ENCODE measurements at regions not wholly inside any gene's neighbourhood (a gene's known extent, or its start where the extent isn't known, plus 50 kb on each side); places are given as distances from the start of the nearest gene placed in this dataset.
"Not testable (repeated sequence)": the region's sequence is repeated elsewhere in the genome, so short reads cannot be mapped to it uniquely, and the experiment has no call there.

DNA sequence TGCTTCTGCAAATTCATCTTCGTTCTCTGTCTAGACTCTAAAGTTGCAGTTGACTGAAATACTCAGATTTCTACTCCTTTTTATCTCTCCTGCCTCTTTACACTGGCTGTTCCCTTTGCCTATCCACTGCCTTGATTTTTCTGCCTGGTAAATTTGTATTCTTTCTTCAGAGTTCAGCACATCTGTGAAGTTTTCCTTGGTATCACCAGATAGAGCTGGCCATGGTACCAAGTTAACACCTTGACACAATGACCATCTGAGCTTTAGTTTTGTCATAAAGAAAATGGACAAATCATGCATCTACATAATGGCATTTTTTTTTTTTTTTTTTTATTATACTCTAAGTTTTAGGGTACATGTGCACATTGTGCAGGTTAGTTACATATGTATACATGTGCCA lies 143.0 kb downstream of the PPP1R3A start:
- DNase-seq: no peak

GRCh38 chr7:113775401-113775800 lies 143.4 kb downstream of the PPP1R3A start:
- no peak for DNase-seq

DNA sequence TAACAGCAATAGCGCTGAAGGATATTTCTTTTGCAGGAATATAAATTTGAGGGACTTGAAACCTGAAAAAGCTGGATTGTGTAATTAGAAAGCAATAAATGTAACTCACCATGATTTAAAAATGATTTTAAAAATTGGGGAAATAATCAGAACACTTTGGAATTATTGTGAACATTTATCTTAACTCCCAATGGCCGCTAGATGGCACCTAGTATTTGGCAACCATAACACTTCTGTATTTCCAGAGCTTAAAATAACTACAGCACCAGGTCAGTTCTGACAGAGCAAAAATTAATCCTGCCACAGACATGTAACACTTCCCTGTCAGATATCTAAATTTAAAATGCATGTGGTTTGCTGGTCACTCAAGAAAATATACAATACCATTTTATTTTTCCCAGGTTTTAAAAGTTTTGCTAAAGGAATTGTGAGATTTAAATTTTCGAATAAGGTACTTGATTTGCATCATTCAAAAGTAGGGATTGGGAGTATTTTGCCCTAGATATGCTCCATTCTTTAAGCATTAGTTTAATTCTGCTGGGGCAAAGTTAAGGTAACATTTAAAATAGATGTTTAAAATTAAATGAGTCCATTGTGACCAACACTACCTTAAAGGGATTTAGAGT lies 144.5 kb downstream of the PPP1R3A start:
- no peak for DNase-seq

DNA sequence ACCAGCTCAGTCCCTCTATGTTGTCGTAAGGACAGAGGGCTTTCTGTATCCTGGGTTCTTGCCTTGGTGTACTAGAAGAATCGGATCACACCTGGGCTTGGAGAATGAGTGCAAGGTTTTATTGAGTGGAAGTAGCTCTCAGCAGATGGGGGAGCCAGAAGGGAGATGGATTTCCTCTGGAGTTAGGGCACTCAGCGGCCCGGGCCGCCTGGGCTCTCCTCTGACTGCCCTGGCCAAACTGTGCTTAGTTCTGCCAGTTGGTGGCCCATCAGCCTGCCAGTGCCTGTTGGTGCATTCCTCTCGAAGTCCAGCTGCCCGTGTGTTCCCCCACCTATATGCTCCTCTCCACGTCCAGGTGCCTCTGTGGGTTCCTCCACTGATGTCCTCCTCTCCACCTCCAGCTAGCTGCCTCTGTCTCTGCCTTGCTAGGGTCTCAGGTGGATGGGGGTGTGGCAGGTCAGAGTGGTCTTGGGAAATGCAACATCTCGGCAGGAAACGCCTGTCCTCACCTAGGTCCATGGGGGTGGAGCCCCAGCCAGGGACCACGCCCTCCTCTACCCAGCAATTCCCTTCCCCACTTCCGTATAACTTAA lies 148.6 kb downstream of the PPP1R3A start:
- DNase-seq: no peak

DNA sequence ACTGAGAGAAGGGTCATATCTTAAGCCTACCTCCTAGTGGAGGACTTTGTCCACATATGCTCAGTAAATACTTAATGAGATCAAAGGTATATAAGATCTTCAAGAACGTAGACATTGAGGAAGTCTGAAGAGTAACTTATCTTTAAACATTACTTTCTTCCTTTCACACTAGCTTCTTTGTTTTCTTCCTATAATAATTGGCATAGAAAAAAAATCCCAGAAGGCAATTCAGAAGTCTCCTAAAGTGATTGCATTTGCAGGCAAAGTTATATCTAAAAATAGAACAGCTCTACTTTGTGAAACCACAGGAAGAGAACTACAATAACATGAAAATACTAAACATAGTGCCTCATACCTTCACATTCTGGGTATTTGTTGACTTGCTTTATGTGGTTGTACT lies 150.4 kb downstream of the PPP1R3A start:
- no peak for DNase-seq

GRCh38 chr7:113764401-113765035 lies 154.3 kb downstream of the PPP1R3A start:
- no peak for DNase-seq

- DNase-seq: no peak
Observed at GRCh38 chr7:113763226-113763625, 155.6 kb downstream of the PPP1R3A start.

- DNase-seq: no peak
Observed at GRCh38 chr7:113756250-113756649, 162.6 kb downstream of the PPP1R3A start.

DNA sequence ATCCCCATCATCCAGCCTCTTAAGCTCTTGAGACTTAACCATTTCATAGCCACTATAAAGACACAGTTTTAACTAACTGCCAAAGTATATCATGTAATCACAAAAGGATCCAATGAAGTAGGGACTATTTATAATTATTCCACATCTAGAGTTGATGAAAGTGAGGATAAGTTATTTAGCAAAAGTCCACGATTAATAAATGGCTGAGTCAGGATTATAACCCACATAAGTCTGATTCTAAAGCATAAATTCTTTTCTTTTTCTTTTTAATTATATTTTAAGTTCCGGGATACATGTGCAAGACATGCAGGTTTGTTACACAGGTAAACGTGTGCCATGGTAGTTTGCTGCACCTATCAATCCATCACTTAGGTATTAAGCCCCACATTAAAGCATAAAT lies 166.1 kb downstream of the PPP1R3A start:
- DNase-seq: no peak

- no peak for DNase-seq
Observed at GRCh38 chr7:113752289-113752688, 166.5 kb downstream of the PPP1R3A start.

DNA sequence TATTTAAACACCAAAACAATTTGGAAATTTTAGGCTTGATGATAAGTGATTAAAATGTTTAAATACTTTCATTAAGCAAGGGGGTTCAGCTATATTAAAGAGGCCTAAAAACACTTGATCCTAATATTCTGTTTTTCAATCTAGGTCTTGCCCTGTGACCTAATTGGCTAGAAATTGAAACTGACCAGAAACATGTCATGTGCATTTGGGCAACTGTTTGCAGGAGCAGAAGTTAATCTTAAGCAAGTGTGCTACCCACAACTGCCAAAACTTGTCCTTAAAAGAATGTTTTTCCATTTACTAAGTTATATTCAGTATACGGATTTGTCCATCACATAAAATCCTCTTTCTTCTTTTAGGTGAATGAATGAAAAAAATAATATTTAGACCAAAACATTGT lies 167.3 kb downstream of the PPP1R3A start:
- DNase-seq: no peak

DNA sequence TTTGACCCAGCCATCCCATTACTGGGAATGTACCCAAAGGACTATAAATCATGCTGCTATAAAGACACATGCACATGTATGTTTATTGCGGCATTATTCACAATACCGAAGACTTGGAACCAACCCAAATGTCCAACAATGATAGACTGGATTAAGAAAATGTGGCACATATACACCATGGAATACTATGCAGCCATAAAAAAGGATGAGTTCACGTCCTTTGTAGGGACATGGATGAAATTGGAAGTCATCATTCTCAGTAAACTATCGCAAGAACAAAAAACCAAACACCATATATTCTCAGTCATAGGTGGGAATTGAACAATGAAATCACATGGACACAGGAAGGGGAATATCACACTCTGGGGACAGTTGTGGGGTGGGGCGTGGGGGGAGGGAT lies 170.4 kb downstream of the PPP1R3A start:
- DNase-seq: not testable (repeated sequence)

- DNase-seq: not testable (repeated sequence)
Observed at GRCh38 chr7:113742946-113743431, 175.8 kb downstream of the PPP1R3A start.

DNA sequence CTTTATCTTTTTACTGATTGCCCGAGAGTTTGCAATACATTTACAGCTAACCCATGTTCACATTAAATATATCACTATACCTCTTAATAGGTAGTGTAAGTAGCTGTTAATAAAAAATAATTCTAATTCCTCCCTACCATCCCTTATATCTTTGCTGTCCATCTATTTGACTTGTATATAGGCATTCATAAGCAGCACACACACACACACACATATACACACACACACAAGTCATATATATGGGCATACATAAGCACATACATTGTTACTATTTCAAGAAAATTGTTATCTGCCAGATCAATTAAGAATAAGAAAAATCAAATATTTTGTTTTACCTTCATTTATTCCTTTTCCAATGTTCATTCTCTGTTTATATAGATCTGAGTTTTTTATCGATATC lies 176.4 kb downstream of the PPP1R3A start:
- DNase-seq: no peak

GRCh38 chr7:113731571-113731970 lies 187.2 kb downstream of the PPP1R3A start:
- no peak for DNase-seq

GRCh38 chr7:113730309-113730955 lies 188.4 kb downstream of the PPP1R3A start:
- DNase-seq: no peak

GRCh38 chr7:113727486-113727885 lies 191.3 kb downstream of the PPP1R3A start:
- DNase-seq: no peak

- DNase-seq: no peak
Observed at GRCh38 chr7:113722006-113722405, 196.8 kb downstream of the PPP1R3A start.

DNA sequence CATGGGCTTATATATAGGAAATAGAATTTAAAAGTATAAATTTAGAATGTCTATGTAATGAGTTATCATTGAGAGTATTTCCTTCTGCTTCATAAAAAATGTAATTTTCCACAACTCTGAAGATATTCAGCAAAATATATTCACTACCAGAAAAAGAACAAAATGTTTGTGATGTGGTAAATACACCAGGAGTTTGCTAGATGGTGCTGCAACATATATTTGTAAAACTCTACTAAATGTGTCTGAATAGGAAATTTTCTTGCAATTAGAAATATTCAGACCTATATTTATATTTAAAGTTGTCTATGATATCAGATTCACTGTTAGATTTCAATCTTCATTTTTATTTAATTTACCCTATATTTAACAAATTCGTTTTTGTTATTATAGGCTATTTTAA lies 201.1 kb downstream of the PPP1R3A start:
- DNase-seq: no peak

DNA sequence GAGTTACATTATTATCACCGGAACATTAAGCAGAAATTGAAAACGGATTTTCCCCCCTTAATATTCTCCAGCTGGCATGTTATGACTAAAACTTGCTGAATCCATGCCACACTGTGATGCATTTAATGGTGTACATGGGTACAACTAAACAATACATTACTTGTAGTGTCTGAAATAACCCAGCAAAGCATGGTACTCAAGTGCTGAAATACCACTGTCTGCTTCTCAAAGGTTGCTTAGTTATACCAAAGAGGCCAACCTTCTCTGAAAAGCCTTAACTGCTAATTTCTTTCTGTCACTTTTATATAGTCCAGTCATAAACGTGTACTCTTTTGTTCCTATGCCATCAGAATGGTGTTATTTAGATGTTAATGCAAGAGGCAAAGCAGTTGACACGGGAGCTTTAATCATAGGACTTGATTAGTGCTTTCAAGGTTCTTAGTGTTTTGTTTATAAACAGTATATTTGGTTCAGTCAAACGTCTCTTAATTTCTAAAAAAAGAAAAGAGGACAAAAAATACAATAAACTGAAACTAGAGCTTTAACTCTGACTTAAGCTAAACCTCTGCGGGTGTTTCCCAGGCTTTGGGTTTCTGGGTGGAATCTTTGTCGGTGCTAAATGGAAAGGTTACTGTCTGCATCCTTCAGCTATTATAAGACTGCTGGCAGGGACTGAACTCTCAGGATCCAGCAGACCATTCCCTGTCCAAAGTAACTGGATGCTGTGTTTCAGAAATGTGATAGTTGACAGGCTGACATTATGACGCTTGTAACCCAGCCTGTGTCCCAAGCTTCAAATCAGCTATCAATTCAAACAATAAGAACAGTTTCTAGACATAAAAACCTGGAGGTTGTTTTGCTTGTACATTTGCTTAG lies 202.6 kb downstream of the PPP1R3A start:
- DNase-seq: peak; percentile 51

GRCh38 chr7:113715262-113715661 lies 203.5 kb downstream of the PPP1R3A start:
- no peak for DNase-seq

GRCh38 chr7:113710310-113711096 lies 208.3 kb downstream of the PPP1R3A start:
- DNase-seq: peak; percentile 25

Measured in femur (tissue), 1 donor.